ACC112 (cell line): ENCODE measurements at regions not wholly inside any gene's neighbourhood (a gene's known extent, or its start where the extent isn't known, plus 50 kb on each side); places are given as distances from the start of the nearest gene placed in this dataset.

Source experiments
- H2AFZ ChIP-seq: fragments of 200-600 bp; sonication (generic); one replicate; pipeline ENCODE4 v1.6.0; 2017; ENCODE audit warnings: antibody characterized with exemption, low read length; ENCODE audit not compliant: unreplicated experiment
- H3K27ac ChIP-seq: fragments of 200-600 bp; sonication (generic); 2 replicates; pipeline ENCODE4 v1.5.1; 2014; ENCODE audit warnings: low read depth, mild to moderate bottlenecking, antibody characterized with exemption, low read length, moderate library complexity
- H3K27me3 ChIP-seq: fragments of 200-600 bp; sonication (generic); 2 replicates; pipeline ENCODE4 v1.6.1; 2014; ENCODE audit warnings: mild to moderate bottlenecking, antibody characterized with exemption, low read length, moderate library complexity, mixed read lengths; ENCODE audit not compliant: insufficient read depth
- H3K36me3 ChIP-seq: fragments of 200-600 bp; sonication (generic); 2 replicates; pipeline ENCODE4 v1.6.1; 2016; ENCODE audit warnings: mild to moderate bottlenecking, antibody characterized with exemption, low read length, moderate library complexity, mixed read lengths; ENCODE audit not compliant: insufficient read depth
- H3K4me1 ChIP-seq: fragments of 200-600 bp; sonication (generic); one replicate; pipeline ENCODE4 v1.6.1; 2016; ENCODE audit warnings: low read length, mixed read lengths; ENCODE audit not compliant: insufficient read depth, unreplicated experiment, control insufficient read depth
- H3K4me3 ChIP-seq: fragments of 200-600 bp; sonication (generic); 2 replicates; pipeline ENCODE4 v1.5.1; 2014; ENCODE audit warnings: mild to moderate bottlenecking, low read depth, low read length
- H3K79me2 ChIP-seq: fragments of 200-600 bp; sonication (generic); one replicate; pipeline ENCODE4 v1.6.0; 2016; ENCODE audit warnings: low read length; ENCODE audit not compliant: control insufficient read depth, unreplicated experiment, insufficient read depth

DNA sequence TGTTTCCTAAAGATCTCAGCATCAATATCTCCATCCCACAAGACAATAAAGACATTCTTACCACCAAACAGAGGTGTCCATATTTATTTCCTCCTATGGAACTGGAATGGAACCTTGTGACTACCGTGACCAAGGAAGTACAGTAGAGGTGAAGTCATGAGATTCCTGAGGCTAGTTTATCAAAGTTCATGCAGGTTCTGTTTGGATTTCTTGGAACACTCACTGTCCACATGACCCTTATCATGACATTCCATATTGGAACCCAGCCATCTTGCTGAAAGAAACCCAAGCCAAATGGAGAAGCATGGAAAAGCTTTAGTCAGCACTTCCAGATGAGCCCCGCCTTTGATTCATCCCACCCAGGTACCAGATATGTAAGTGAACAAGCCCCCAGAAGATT is 516.0 kb upstream of the POU3F3 start:
- Histone ChIP-seq H3K4me3 (no peak overlapping the region), H3K79me2 (no peaks in the 10 kb centered on the region), H3K27me3 (no peaks in the 10 kb centered on the region), H2AFZ (no peak overlapping the region), H3K36me3 (no peaks in the 10 kb centered on the region), H3K27ac (no peak overlapping the region), H3K4me1 (no peaks in the 10 kb centered on the region)

DNA sequence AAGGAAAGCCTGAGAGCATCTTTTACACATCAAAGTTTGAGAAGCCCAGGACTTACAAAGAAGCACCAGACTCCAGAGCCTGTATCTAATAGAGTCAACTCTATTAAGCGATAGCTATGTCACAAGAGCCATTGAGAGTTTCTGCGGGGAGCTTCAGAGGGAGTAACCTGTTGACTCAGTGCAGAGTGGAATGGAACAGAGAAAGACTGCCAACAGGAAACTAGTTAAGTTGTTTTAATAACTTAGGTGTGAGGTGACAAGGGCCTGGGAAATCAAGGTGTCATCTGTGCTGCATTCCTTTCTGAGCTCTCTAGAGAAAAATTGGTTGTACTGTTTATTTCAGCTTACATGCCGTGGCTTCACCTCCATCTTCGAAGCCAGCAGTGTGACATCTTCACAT is 513.8 kb upstream of the POU3F3 start:
- no peak overlapping the region for H3K27ac ChIP-seq
- H3K36me3 ChIP-seq = no peaks in the 10 kb centered on the region
- H3K4me1 ChIP-seq = no peaks in the 10 kb centered on the region
- no peaks in the 10 kb centered on the region for H3K79me2 ChIP-seq
- no peak overlapping the region for H2AFZ ChIP-seq
- no peak overlapping the region for H3K4me3 ChIP-seq
- no peaks in the 10 kb centered on the region for H3K27me3 ChIP-seq

- Histone ChIP-seq H3K27me3 (no peaks in the 10 kb centered on the region), H3K79me2 (no peaks in the 10 kb centered on the region), H3K4me3 (no peak overlapping the region), H3K4me1 (no peaks in the 10 kb centered on the region), H3K36me3 (no peaks in the 10 kb centered on the region), H2AFZ (no peak overlapping the region), H3K27ac (no peak overlapping the region)
Measured at GRCh38 chr2:104340879-104341828, 512.8 kb upstream of the POU3F3 start.

DNA sequence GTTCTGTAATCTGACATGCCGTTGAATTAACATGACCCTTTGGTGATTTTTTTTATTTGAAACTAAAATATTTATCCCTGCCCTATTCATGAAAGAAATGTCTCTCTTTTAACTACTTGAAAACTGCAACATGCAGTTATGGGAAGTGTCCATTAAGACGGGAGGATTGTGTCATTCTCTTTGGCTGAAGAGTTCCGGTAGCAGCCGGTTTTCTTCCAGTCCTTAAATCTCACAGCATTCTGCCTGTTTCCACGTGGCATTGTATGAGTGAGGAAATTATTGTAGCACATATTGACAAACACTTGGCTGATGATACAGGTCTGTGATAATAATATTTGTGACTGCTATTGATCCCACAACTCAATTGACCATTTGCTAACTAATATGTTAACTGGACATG is 509.6 kb upstream of the POU3F3 start:
- Histone ChIP-seq H3K27me3 (no peaks in the 10 kb centered on the region), H3K4me3 (no peak overlapping the region), H2AFZ (no peak overlapping the region), H3K4me1 (no peaks in the 10 kb centered on the region), H3K27ac (no peak overlapping the region), H3K36me3 (no peaks in the 10 kb centered on the region), H3K79me2 (no peaks in the 10 kb centered on the region)

DNA sequence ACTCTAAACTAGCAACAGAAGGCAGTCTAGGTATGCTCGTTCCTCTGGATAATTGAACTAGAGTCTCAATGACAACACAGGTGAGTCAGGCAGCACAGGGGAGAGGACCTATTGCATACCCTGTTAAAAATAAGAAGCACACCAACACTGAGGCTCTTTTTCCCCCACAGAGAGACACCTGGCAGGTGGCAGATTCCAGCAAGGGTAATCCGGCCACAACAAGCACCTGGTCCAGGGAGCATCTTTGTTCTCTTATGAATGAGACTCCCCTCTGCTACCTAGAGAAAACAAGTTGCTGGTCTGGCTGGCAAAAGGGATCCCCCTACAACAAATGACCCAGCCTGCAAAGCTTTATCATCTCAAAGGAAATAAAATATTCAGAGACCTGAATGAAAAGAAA is 508.9 kb upstream of the POU3F3 start:
- H3K27ac ChIP-seq = no peak overlapping the region
- no peaks in the 10 kb centered on the region for H3K27me3 ChIP-seq
- no peak overlapping the region for H2AFZ ChIP-seq
- no peak overlapping the region for H3K4me3 ChIP-seq
- no peaks in the 10 kb centered on the region for H3K4me1 ChIP-seq
- H3K36me3 ChIP-seq = no peaks in the 10 kb centered on the region
- H3K79me2 ChIP-seq = no peaks in the 10 kb centered on the region

- H3K4me3 ChIP-seq = no peak overlapping the region
- no peak overlapping the region for H2AFZ ChIP-seq
- no peaks in the 10 kb centered on the region for H3K79me2 ChIP-seq
- no peaks in the 10 kb centered on the region for H3K36me3 ChIP-seq
- no peak overlapping the region for H3K27ac ChIP-seq
- no peaks in the 10 kb centered on the region for H3K4me1 ChIP-seq
- H3K27me3 ChIP-seq = no peaks in the 10 kb centered on the region
Measured at GRCh38 chr2:104358122-104358521, 495.8 kb upstream of the POU3F3 start.

- Histone ChIP-seq H3K4me3 (no peak overlapping the region), H3K36me3 (no peaks in the 10 kb centered on the region), H3K4me1 (no peaks in the 10 kb centered on the region), H2AFZ (no peak overlapping the region), H3K27ac (no peak overlapping the region), H3K79me2 (no peaks in the 10 kb centered on the region), H3K27me3 (no peaks in the 10 kb centered on the region)
Measured at GRCh38 chr2:104361414-104361813, 492.5 kb upstream of the POU3F3 start.

DNA sequence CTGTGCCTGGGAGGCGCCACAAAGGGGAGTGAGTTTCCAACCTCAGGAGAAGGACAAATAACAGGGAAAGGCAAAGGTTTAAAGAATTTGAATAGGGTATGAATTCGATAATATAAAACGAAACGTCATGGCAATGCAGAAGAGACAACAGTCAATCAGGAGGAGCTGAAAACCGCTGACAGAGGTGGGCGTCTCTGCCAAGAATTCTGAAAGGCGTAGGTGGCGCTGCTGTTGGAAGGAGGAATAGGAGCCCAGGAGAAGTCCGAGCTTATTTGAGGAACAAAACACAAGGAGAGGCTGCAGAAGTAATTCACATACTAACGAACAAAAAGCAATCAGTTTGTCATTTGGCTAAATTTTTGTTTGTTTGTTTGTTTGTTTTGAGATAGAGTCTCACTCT is 485.8 kb upstream of the POU3F3 start:
- Histone ChIP-seq H3K4me1 (no peaks in the 10 kb centered on the region), H3K27me3 (no peaks in the 10 kb centered on the region), H3K79me2 (no peaks in the 10 kb centered on the region), H3K36me3 (no peaks in the 10 kb centered on the region), H3K27ac (no peak overlapping the region), H3K4me3 (no peak overlapping the region), H2AFZ (no peak overlapping the region)

GRCh38 chr2:104371087-104371781 is 482.7 kb upstream of the POU3F3 start:
- Histone ChIP-seq H3K36me3 (no peaks in the 10 kb centered on the region), H3K27me3 (no peaks in the 10 kb centered on the region), H3K4me1 (no peaks in the 10 kb centered on the region), H3K4me3 (no peak overlapping the region), H2AFZ (no peak overlapping the region), H3K27ac (no peak overlapping the region), H3K79me2 (no peaks in the 10 kb centered on the region)

GRCh38 chr2:104375206-104375605 is 478.7 kb upstream of the POU3F3 start:
- H3K27me3 ChIP-seq = no peaks in the 10 kb centered on the region
- no peaks in the 10 kb centered on the region for H3K36me3 ChIP-seq
- no peak overlapping the region for H3K4me3 ChIP-seq
- H2AFZ ChIP-seq = no peak overlapping the region
- no peaks in the 10 kb centered on the region for H3K4me1 ChIP-seq
- H3K79me2 ChIP-seq = no peaks in the 10 kb centered on the region
- H3K27ac ChIP-seq = no peak overlapping the region
